ENCODE measurements at regions not wholly inside any gene's neighbourhood (a gene's known extent, or its start where the extent isn't known, plus 50 kb on each side); places are given as distances from the start of the nearest gene placed in this dataset.

- DNase-seq (ENCODE audit: low read depth): no peak
- no peak for TF ChIP-seq CTCF (IDR thresholded peaks at IDR 0.05; ENCODE audit: insufficient read depth, low read depth, low read length, missing control alignments)
- no peak overlapping the region for H3K4me3 ChIP-seq (ENCODE audit: low read depth, low read length)
These were observed 748.0 kb downstream of the PCDH18 start for GRCh38 chr4:136784326-136784725.

GRCh38 chr4:136769717-136770116, 762.6 kb downstream of the PCDH18 start:
- H3K4me3 ChIP-seq (ENCODE audit: low read depth, low read length): no peak overlapping the region
- no peak for TF ChIP-seq CTCF (IDR thresholded peaks at IDR 0.05; ENCODE audit: insufficient read depth, low read depth, low read length, missing control alignments)
- no peak for DNase-seq (ENCODE audit: low read depth)

GRCh38 chr4:136768925-136769275, 763.4 kb downstream of the PCDH18 start:
- no peak for TF ChIP-seq CTCF (IDR thresholded peaks at IDR 0.05; ENCODE audit: insufficient read depth, low read depth, low read length, missing control alignments)
- H3K4me3 ChIP-seq (ENCODE audit: low read depth, low read length): no peak overlapping the region
- DNase-seq (ENCODE audit: low read depth): no peak

- TF ChIP-seq CTCF (IDR thresholded peaks at IDR 0.05; ENCODE audit: insufficient read depth, low read depth, low read length, missing control alignments): no peak
- DNase-seq (ENCODE audit: low read depth): no peak
- H3K4me3 ChIP-seq (ENCODE audit: low read depth, low read length): no peak overlapping the region
These were observed 763.9 kb downstream of the PCDH18 start for GRCh38 chr4:136768213-136768924.

GRCh38 chr4:136763919-136764318, 768.4 kb downstream of the PCDH18 start:
- TF ChIP-seq CTCF (IDR thresholded peaks at IDR 0.05; ENCODE audit: insufficient read depth, low read depth, low read length, missing control alignments): no peak
- no peak for DNase-seq (ENCODE audit: low read depth)
- H3K4me3 ChIP-seq (ENCODE audit: low read depth, low read length): no peak overlapping the region

- TF ChIP-seq CTCF (IDR thresholded peaks at IDR 0.05; ENCODE audit: insufficient read depth, low read depth, low read length, missing control alignments): no peak
- no peak overlapping the region for H3K4me3 ChIP-seq (ENCODE audit: low read depth, low read length)
- no peak for DNase-seq (ENCODE audit: low read depth)
These were observed 776.8 kb downstream of the PCDH18 start for GRCh38 chr4:136755531-136755916.
